ENCODE measurements at regions not wholly inside any gene's neighbourhood (a gene's known extent, or its start where the extent isn't known, plus 50 kb on each side); places are given as distances from the start of the nearest gene placed in this dataset.

DNA sequence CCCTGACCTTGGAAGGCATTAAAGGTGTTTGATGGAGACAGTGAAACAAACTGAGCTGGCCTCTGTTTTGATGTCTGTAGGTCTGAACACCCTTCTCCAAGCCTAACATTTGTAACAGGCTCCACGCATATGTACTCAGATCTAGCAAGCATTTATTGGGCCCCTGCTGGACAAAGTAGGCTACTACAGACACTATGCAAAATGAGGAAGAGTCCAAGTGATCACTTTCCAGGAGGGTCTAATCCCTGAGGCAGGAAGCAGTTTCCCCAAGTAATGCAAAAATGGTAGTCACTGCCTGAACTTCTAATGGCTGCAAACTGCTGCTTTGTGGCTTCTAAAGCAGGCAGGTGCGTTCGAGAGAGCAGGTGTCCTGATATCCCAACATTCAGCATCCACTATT lies 405.8 kb downstream of the MED13L start:
- Histone ChIP-seq H3K36me3 (replicated peaks; ENCODE audit: insufficient read depth, low read depth) (no peaks in the 10 kb centered on the region), H3K4me1 (ENCODE audit: insufficient read depth) (peaks cover 9% of the 10 kb centered on the region), H3K9me3 (ENCODE audit: low read depth) (no peaks in the 10 kb centered on the region), H4K20me1 (ENCODE audit: insufficient read depth, poor library complexity, severe bottlenecking) (no peaks in the 10 kb centered on the region), H3K79me2 (no peaks in the 10 kb centered on the region), H3K4me3 (no peak overlapping the region), H3K27ac (no peak overlapping the region), H3K27me3 (no peaks in the 10 kb centered on the region), H2AFZ (no peak overlapping the region), H3K9me2 (replicated peaks; ENCODE audit: insufficient read depth) (no peaks in the 10 kb centered on the region), H3K4me2 (no peak overlapping the region)
- WGBS (ENCODE audit: low lambda C conversion rate, missing lambda C conversion rate) = 43% methylated on average over 3 of the region's 3 CpGs
- peak; percentile 49 for DNase-seq (ENCODE audit: low spot score)
- TF ChIP-seq EZH2 (IDR thresholded peaks at IDR 0.05; ENCODE audit: borderline replicate concordance) (no peak), EZH2phosphoT487 (IDR thresholded peaks at IDR 0.05; ENCODE audit: low read depth, severe bottlenecking, unreplicated experiment) (no peak)
- TF ChIP-seq, protein P1, sequence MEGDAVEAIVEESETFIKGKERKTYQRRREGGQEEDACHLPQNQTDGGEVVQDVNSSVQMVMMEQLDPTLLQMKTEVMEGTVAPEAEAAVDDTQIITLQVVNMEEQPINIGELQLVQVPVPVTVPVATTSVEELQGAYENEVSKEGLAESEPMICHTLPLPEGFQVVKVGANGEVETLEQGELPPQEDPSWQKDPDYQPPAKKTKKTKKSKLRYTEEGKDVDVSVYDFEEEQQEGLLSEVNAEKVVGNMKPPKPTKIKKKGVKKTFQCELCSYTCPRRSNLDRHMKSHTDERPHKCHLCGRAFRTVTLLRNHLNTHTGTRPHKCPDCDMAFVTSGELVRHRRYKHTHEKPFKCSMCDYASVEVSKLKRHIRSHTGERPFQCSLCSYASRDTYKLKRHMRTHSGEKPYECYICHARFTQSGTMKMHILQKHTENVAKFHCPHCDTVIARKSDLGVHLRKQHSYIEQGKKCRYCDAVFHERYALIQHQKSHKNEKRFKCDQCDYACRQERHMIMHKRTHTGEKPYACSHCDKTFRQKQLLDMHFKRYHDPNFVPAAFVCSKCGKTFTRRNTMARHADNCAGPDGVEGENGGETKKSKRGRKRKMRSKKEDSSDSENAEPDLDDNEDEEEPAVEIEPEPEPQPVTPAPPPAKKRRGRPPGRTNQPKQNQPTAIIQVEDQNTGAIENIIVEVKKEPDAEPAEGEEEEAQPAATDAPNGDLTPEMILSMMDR (IDR thresholded peaks at IDR 0.05; ENCODE audit: poor library complexity) = peak; percentile 44

- no peaks in the 10 kb centered on the region for H3K27me3 ChIP-seq
- no peak overlapping the region for H3K4me3 ChIP-seq
- no peaks in the 10 kb centered on the region for H3K9me2 ChIP-seq (replicated peaks; ENCODE audit: insufficient read depth)
- TF ChIP-seq EZH2 (IDR thresholded peaks at IDR 0.05; ENCODE audit: borderline replicate concordance) (no peak), EZH2phosphoT487 (IDR thresholded peaks at IDR 0.05; ENCODE audit: low read depth, severe bottlenecking, unreplicated experiment) (no peak)
- no peaks in the 10 kb centered on the region for H3K9me3 ChIP-seq (ENCODE audit: low read depth)
- no peaks in the 10 kb centered on the region for H3K36me3 ChIP-seq (replicated peaks; ENCODE audit: insufficient read depth, low read depth)
- H2AFZ ChIP-seq = no peak overlapping the region
- no peak for DNase-seq (ENCODE audit: low spot score)
- H4K20me1 ChIP-seq (ENCODE audit: insufficient read depth, poor library complexity, severe bottlenecking) = no peaks in the 10 kb centered on the region
- no peaks in the 10 kb centered on the region for H3K79me2 ChIP-seq
- H3K4me2 ChIP-seq = no peak overlapping the region
- H3K27ac ChIP-seq = no peak overlapping the region
- peaks cover 9% of the 10 kb centered on the region for H3K4me1 ChIP-seq (ENCODE audit: insufficient read depth)
- 38% methylated on average over 4 of the region's 4 CpGs for WGBS (ENCODE audit: low lambda C conversion rate, missing lambda C conversion rate)
These were observed 407.0 kb downstream of the MED13L start for GRCh38 chr12:115870510-115870909.

DNA sequence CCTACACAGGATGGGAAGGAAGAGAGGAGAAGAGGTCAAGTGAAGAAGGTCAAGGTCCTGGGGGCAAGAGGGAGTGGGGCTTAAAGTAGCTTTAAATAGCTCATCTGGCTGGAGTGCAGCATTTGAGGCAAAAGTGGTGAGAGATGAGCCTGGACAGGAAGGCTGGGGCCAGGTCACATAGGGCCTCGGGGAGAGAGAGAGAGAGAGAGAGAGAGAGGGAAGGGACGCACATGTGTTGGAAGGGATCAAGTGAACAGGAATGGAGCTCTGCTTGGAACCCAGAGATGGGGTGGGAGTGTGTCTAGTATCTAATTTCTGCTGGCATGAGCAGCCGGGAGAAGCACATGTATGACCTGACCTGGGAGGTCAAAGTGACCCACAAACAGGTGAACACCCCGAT lies 407.5 kb downstream of the MED13L start:
- no peak for DNase-seq (ENCODE audit: low spot score)
- WGBS (ENCODE audit: low lambda C conversion rate, missing lambda C conversion rate) = 66% methylated on average over 3 of the region's 4 CpGs
- Histone ChIP-seq H2AFZ (no peak overlapping the region), H3K36me3 (replicated peaks; ENCODE audit: insufficient read depth, low read depth) (no peaks in the 10 kb centered on the region), H3K27ac (no peak overlapping the region), H3K79me2 (no peaks in the 10 kb centered on the region), H3K9me2 (replicated peaks; ENCODE audit: insufficient read depth) (no peaks in the 10 kb centered on the region), H4K20me1 (ENCODE audit: insufficient read depth, poor library complexity, severe bottlenecking) (no peaks in the 10 kb centered on the region), H3K4me1 (ENCODE audit: insufficient read depth) (peaks cover 9% of the 10 kb centered on the region), H3K4me2 (no peak overlapping the region), H3K9me3 (ENCODE audit: low read depth) (no peaks in the 10 kb centered on the region), H3K4me3 (no peak overlapping the region), H3K27me3 (no peaks in the 10 kb centered on the region)
- TF ChIP-seq EZH2 (IDR thresholded peaks at IDR 0.05; ENCODE audit: borderline replicate concordance) (no peak), EZH2phosphoT487 (IDR thresholded peaks at IDR 0.05; ENCODE audit: low read depth, severe bottlenecking, unreplicated experiment) (no peak)
- TF ChIP-seq, protein P1 (IDR thresholded peaks at IDR 0.05; ENCODE audit: poor library complexity) = no peak

GRCh38 chr12:115869604-115870003 lies 407.9 kb downstream of the MED13L start:
- 80% methylated on average over 5 of the region's 5 CpGs for WGBS (ENCODE audit: low lambda C conversion rate, missing lambda C conversion rate)
- no peaks in the 10 kb centered on the region for H3K9me2 ChIP-seq (replicated peaks; ENCODE audit: insufficient read depth)
- H3K4me1 ChIP-seq (ENCODE audit: insufficient read depth) = peaks cover 9% of the 10 kb centered on the region
- no peak overlapping the region for H2AFZ ChIP-seq
- no peak for DNase-seq (ENCODE audit: low spot score)
- H3K4me2 ChIP-seq = no peak overlapping the region
- no peaks in the 10 kb centered on the region for H4K20me1 ChIP-seq (ENCODE audit: insufficient read depth, poor library complexity, severe bottlenecking)
- TF ChIP-seq EZH2phosphoT487 (IDR thresholded peaks at IDR 0.05; ENCODE audit: low read depth, severe bottlenecking, unreplicated experiment) = no peak
- H3K27ac ChIP-seq = no peak overlapping the region
- H3K36me3 ChIP-seq (replicated peaks; ENCODE audit: insufficient read depth, low read depth) = no peaks in the 10 kb centered on the region
- no peak overlapping the region for H3K4me3 ChIP-seq
- H3K27me3 ChIP-seq = no peaks in the 10 kb centered on the region
- no peaks in the 10 kb centered on the region for H3K9me3 ChIP-seq (ENCODE audit: low read depth)
- H3K79me2 ChIP-seq = no peaks in the 10 kb centered on the region

Measured in hepatocyte (in vitro differentiated cells).